ENCODE measurements at regions not wholly inside any gene's neighbourhood (a gene's known extent, or its start where the extent isn't known, plus 50 kb on each side); places are given as distances from the start of the nearest gene placed in this dataset.
"Not testable (repeated sequence)": the region's sequence is repeated elsewhere in the genome, so short reads cannot be mapped to it uniquely, and the experiment has no call there.

DNA sequence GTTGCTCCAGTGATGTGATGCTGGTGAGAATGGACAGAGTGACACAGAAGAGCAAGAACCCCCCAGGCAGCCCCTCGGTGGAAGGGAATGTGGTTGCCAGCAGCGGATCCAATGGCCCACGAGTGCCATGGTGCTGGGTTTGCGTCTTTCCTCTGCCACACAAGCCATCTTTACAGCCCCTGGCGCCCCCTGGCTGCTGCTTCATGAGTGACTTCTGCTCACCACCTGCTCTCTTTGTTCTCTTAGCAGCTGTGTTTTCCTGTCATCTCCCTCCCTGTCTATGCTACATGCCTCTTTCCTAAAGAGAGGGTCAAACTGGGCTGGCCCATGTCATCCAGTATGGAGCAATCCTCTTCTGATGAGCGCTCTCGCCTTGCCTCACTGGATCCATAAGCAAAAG lies 300.0 kb upstream of the SMIM21 start:
- DNase-seq: peak; percentile 93
- WGBS, 2 experiments (ENCODE audit: insufficient coverage in 1 of 2, insufficient read length in 1 of 2): 65 to 68% methylated on average over 7 of the region's 7 CpGs
- TF ChIP-seq, protein P1, sequence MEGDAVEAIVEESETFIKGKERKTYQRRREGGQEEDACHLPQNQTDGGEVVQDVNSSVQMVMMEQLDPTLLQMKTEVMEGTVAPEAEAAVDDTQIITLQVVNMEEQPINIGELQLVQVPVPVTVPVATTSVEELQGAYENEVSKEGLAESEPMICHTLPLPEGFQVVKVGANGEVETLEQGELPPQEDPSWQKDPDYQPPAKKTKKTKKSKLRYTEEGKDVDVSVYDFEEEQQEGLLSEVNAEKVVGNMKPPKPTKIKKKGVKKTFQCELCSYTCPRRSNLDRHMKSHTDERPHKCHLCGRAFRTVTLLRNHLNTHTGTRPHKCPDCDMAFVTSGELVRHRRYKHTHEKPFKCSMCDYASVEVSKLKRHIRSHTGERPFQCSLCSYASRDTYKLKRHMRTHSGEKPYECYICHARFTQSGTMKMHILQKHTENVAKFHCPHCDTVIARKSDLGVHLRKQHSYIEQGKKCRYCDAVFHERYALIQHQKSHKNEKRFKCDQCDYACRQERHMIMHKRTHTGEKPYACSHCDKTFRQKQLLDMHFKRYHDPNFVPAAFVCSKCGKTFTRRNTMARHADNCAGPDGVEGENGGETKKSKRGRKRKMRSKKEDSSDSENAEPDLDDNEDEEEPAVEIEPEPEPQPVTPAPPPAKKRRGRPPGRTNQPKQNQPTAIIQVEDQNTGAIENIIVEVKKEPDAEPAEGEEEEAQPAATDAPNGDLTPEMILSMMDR (conservative IDR thresholded peaks at IDR 0.05): peak; percentile 89
- Mint-ChIP-seq H3K4me1 (no peaks in the 10 kb centered on the region), H3K27me3 (ENCODE audit: insufficient read depth) (no peaks in the 10 kb centered on the region), H3K36me3 (ENCODE audit: low read depth) (no peaks in the 10 kb centered on the region), H3K9me3 (no peaks in the 10 kb centered on the region), H3K27ac (no peak overlapping the region), H3K4me3 (no peak overlapping the region)
- Histone ChIP-seq H3K4me1 (ENCODE audit: control insufficient read depth, insufficient read depth, low read length) (no peaks in the 10 kb centered on the region), H3K27me3 (ENCODE audit: control insufficient read depth, insufficient read depth, low read length, poor library complexity, severe bottlenecking) (no peaks in the 10 kb centered on the region), H3K9me3 (ENCODE audit: control insufficient read depth, low read length) (no peaks in the 10 kb centered on the region), H3K36me3 (ENCODE audit: control insufficient read depth, insufficient read depth, low read length) (no peaks in the 10 kb centered on the region), H3K4me3 (ENCODE audit: low read length) (no peak overlapping the region), H3K27ac (ENCODE audit: low read depth, low read length) (no peak overlapping the region), H3K9ac (ENCODE audit: extremely low read depth, low read length, poor library complexity, severe bottlenecking) (no peak overlapping the region)

DNA sequence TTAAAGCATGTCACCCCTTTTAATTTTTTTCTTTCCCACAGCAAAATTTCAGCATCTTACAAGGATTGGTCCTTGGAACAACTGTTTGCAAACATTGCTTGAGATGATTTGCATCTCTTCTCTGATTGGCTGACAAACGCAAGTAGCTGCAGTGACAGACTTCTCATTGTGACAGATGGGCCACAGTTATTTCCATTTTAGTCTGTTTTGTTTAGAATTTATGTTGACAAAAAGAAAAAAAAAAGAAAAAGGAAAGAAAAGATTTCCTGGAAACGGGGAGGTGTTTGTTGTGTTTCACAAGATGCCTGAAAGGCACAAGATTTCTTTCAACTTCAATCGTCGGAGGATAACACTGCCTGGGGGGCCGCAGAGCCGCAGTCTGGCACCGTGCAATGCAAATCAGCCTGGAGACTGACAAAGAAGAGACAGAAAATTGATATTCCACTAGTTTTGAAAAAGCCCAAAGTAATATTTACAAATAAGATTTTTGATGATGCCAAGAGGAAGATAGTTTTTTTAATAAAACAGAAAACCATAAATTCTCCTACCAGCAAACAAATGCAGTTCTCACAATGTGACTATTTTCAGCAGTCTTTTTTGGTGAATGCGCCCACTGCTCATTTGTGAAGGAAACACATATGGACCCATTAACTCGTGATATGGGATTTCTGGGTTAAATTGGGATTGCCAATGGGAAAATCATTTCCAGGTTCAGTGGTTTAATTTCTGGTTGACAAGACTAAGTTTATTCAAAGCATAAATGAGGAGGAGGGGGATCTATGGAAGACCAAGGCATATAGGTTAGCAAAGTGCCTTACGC lies 296.2 kb upstream of the SMIM21 start:
- Mint-ChIP-seq H3K27me3 (ENCODE audit: insufficient read depth) (peaks cover 1% of the 10 kb centered on the region), H3K4me1 (no peaks in the 10 kb centered on the region)
- no peak overlapping the region for H3K4me3 ChIP-seq (ENCODE audit: low read length)

DNA sequence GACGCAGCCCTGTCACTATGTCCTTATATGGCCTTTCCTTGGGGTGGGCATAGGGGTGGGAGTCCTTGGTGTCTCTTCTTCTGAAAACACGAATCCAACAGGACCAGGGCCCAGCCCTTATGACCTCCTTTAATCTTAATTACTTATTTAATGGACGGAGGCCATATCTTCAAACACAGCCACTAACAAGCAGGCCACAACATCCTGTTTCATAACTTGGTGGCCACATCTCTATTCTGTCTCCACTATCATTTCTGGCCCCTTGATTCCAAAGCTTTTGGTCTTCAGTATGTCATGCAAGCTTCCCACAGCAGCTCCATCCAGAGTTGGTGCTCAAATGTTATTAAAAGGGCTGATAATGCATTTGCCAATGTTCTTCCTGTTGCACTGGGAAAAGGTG lies 287.3 kb upstream of the SMIM21 start:
- peaks cover 6% of the 10 kb centered on the region for H3K9me3 Mint-ChIP-seq
- no peak overlapping the region for H3K9ac ChIP-seq (ENCODE audit: extremely low read depth, low read length, poor library complexity, severe bottlenecking)
- peaks cover 11% of the 10 kb centered on the region for H3K9me3 ChIP-seq (ENCODE audit: control insufficient read depth, low read length)
- H3K4me1 Mint-ChIP-seq: no peaks in the 10 kb centered on the region
- DNase-seq: no peak
- TF ChIP-seq, protein P1 (conservative IDR thresholded peaks at IDR 0.05): no peak
- H3K27me3 Mint-ChIP-seq (ENCODE audit: insufficient read depth): peaks cover 1% of the 10 kb centered on the region
- no peaks in the 10 kb centered on the region for H3K4me1 ChIP-seq (ENCODE audit: control insufficient read depth, insufficient read depth, low read length)
- H3K27me3 ChIP-seq (ENCODE audit: control insufficient read depth, insufficient read depth, low read length, poor library complexity, severe bottlenecking): no peaks in the 10 kb centered on the region
- no peak overlapping the region for H3K27ac Mint-ChIP-seq
- H3K27ac ChIP-seq (ENCODE audit: low read depth, low read length): no peak overlapping the region
- no peaks in the 10 kb centered on the region for H3K36me3 ChIP-seq (ENCODE audit: control insufficient read depth, insufficient read depth, low read length)
- H3K36me3 Mint-ChIP-seq (ENCODE audit: low read depth): no peaks in the 10 kb centered on the region
- H3K4me3 ChIP-seq (ENCODE audit: low read length): no peak overlapping the region
- WGBS, 2 experiments (ENCODE audit: insufficient coverage in 1 of 2, insufficient read length in 1 of 2): 95% methylated on average over 3 of the region's 3 CpGs; no CpG with 5 or more reads in 1 of the 2 experiments
- no peak overlapping the region for H3K4me3 Mint-ChIP-seq

More for the DNA sequence above, 296.2 kb upstream of the SMIM21 start:
- Histone ChIP-seq H3K9ac (ENCODE audit: extremely low read depth, low read length, poor library complexity, severe bottlenecking) (no peak overlapping the region), H3K36me3 (ENCODE audit: control insufficient read depth, insufficient read depth, low read length) (no peaks in the 10 kb centered on the region), H3K4me1 (ENCODE audit: control insufficient read depth, insufficient read depth, low read length) (no peaks in the 10 kb centered on the region), H3K27me3 (ENCODE audit: control insufficient read depth, insufficient read depth, low read length, poor library complexity, severe bottlenecking) (no peaks in the 10 kb centered on the region), H3K27ac (ENCODE audit: low read depth, low read length) (no peak overlapping the region), H3K9me3 (ENCODE audit: control insufficient read depth, low read length) (no peaks in the 10 kb centered on the region)
- Mint-ChIP-seq H3K36me3 (ENCODE audit: low read depth) (no peaks in the 10 kb centered on the region), H3K27ac (no peak overlapping the region), H3K9me3 (peaks cover 2% of the 10 kb centered on the region), H3K4me3 (no peak overlapping the region)
- WGBS, 2 experiments (ENCODE audit: insufficient coverage in 1 of 2, insufficient read length in 1 of 2): 82 to 92% methylated on average over 5 to 10 of the region's 10 CpGs
- DNase-seq: no peak
- TF ChIP-seq, protein P1 (conservative IDR thresholded peaks at IDR 0.05): no peak

DNA sequence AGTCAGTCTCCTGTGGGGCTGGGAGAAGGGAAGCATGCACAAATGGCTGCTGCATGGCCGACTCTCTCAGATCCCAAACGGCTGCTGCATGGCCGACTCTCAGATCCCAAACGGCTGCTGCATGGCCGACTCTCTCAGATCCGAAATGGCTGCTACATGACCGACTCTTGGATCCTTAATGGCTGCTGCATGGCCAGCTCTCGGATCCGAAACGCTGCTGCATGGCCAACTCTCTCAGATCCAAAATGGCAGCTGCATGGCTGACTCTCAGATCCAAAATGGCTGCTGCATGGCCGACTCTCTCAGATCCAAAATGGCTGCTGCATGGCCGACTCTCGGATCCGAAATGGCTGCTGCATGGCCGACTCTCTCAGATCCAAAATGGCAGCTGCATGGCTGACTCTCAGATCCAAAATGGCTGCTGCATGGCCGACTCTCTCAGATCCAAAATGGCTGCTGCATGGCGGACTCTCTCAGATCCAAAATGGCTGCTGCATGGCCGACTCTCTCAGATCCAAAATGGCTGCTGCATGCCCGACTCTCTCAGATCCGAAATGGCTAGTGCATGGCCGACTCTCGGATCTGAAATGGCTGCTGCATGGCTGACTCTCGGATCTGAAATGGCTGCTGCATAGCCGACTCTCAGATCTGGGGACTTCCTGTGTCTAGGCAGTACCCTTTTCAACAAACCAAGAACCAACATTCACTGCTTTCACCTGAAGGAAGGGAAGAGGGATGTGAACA lies 284.8 kb upstream of the SMIM21 start:
- H3K4me3 Mint-ChIP-seq, H3K4me1 Mint-ChIP-seq: not testable (repeated sequence)
- 88 to 90% methylated on average over 19 to 24 of the region's 24 CpGs for WGBS, 2 experiments (ENCODE audit: insufficient coverage in 1 of 2, insufficient read length in 1 of 2)

More for the DNA sequence above, 284.8 kb upstream of the SMIM21 start:
- H3K9me3 Mint-ChIP-seq; H3K27me3 ChIP-seq (ENCODE audit: control insufficient read depth, insufficient read depth, low read length, poor library complexity, severe bottlenecking); H3K4me3 ChIP-seq (ENCODE audit: low read length); H3K4me1 ChIP-seq (ENCODE audit: control insufficient read depth, insufficient read depth, low read length); H3K36me3 Mint-ChIP-seq (ENCODE audit: low read depth); H3K36me3 ChIP-seq (ENCODE audit: control insufficient read depth, insufficient read depth, low read length); H3K9ac ChIP-seq (ENCODE audit: extremely low read depth, low read length, poor library complexity, severe bottlenecking); H3K27ac ChIP-seq (ENCODE audit: low read depth, low read length); DNase-seq; H3K27me3 Mint-ChIP-seq (ENCODE audit: insufficient read depth); H3K27ac Mint-ChIP-seq: not testable (repeated sequence)
- peaks cover 11% of the 10 kb centered on the region for H3K9me3 ChIP-seq (ENCODE audit: control insufficient read depth, low read length)

Measured in endodermal cell (in vitro differentiated cells).